SU-DHL-6 (cell line): ENCODE measurements at regions not wholly inside any gene's neighbourhood (a gene's known extent, or its start where the extent isn't known, plus 50 kb on each side); places are given as distances from the start of the nearest gene placed in this dataset.

Experiments
- H2AFZ ChIP-seq: fragments of 200-600 bp; sonication (generic); 2 replicates; pipeline ENCODE4 v1.6.1; 2014; ENCODE audit warnings: low read depth, mild to moderate bottlenecking, moderate library complexity, mixed read lengths, antibody characterized with exemption, low read length; ENCODE audit not compliant: severe bottlenecking
- H3F3A ChIP-seq: fragments of 200-600 bp; shearing (Covaris generic); 2 replicates; pipeline ENCODE4 v1.6.0; 2016; ENCODE audit warnings: antibody characterized with exemption, mild to moderate bottlenecking; ENCODE audit not compliant: insufficient read depth
- H3K27ac ChIP-seq: fragments of 200-600 bp; sonication (generic); 2 replicates; pipeline ENCODE4 v1.5.1; 2016; ENCODE audit warnings: low read depth, mild to moderate bottlenecking, low read length, moderate library complexity, mixed read lengths
- H3K27me3 ChIP-seq: fragments of 200-600 bp; sonication (generic), shearing (Covaris generic); 2 replicates; pipeline ENCODE4 v1.6.0; 2014; ENCODE audit warnings: mild to moderate bottlenecking, low read length
- H3K36me3 ChIP-seq: fragments of 200-600 bp; sonication (generic); 2 replicates; pipeline ENCODE4 v1.6.1; 2014; ENCODE audit warnings: mild to moderate bottlenecking, low read length, mixed read lengths
- H3K4me2 ChIP-seq: fragments of 300-600, 200-600 bp; shearing (Covaris generic), sonication (generic); 2 replicates; pipeline ENCODE4 v1.6.0; 2014; ENCODE audit warnings: low read length, low read depth, mild to moderate bottlenecking; ENCODE audit not compliant: poor library complexity, severe bottlenecking
- H3K4me3 ChIP-seq: fragments of 200-600 bp; sonication (generic); 2 replicates; pipeline ENCODE4 v1.5.1; 2014; ENCODE audit warnings: antibody characterized with exemption, low read length, mild to moderate bottlenecking, mixed read lengths; ENCODE audit not compliant: insufficient read depth, poor library complexity, severe bottlenecking
- H3K79me2 ChIP-seq: fragments of 200-600 bp; sonication (generic); 2 replicates; pipeline ENCODE4 v1.6.1; 2014; ENCODE audit warnings: mild to moderate bottlenecking, low read length, moderate library complexity; ENCODE audit not compliant: insufficient read depth
- H3K9ac ChIP-seq: fragments of 200-600 bp; sonication (generic); 2 replicates; pipeline ENCODE4 v1.7.0; 2014; ENCODE audit warnings: mild to moderate bottlenecking, low read length
- H3K9me2 ChIP-seq: fragments of 200-600 bp; sonication (generic); replicated peaks from 2 replicates; pipeline ENCODE4 v1.6.1; 2014; ENCODE audit warnings: low read length; ENCODE audit not compliant: insufficient read depth
- H3K9me3 ChIP-seq: fragments of 200-600 bp; sonication (generic); 2 replicates; pipeline ENCODE4 v1.6.1; 2014; ENCODE audit warnings: low read length, mixed read lengths; ENCODE audit not compliant: insufficient read depth
- H4K20me1 ChIP-seq: fragments of 200-600 bp; sonication (generic); 2 replicates; pipeline ENCODE4 v1.6.1; 2014; ENCODE audit warnings: low read depth, mild to moderate bottlenecking, antibody characterized with exemption, low read length, moderate library complexity, mixed read lengths
- CTCF ChIP-seq: fragments of 200-600 bp; sonication (generic); IDR thresholded peaks from one replicate; pipeline ENCODE4 v1.5.1; 2017; ENCODE audit warnings: antibody characterized with exemption, mild to moderate bottlenecking, low read length, moderate library complexity; ENCODE audit not compliant: insufficient read depth, poor library complexity, severe bottlenecking
- EZH2phosphoT487 ChIP-seq: fragments of 200-600 bp; sonication (generic), shearing (Covaris generic); conservative IDR thresholded peaks from 2 replicates; pipeline ENCODE4 v1.6.1; 2018; ENCODE audit warnings: mild to moderate bottlenecking, antibody characterized with exemption, low read length, moderate library complexity, mixed read lengths

- Histone ChIP-seq H3K36me3 (no peaks in the 10 kb centered on the region), H3F3A (no peaks in the 10 kb centered on the region), H3K27me3 (no peaks in the 10 kb centered on the region), H3K9me2 (no peaks in the 10 kb centered on the region), H2AFZ (no peak overlapping the region), H3K79me2 (no peaks in the 10 kb centered on the region), H3K4me2 (no peak overlapping the region), H3K9ac (no peak overlapping the region), H4K20me1 (no peaks in the 10 kb centered on the region), H3K9me3 (no peaks in the 10 kb centered on the region), H3K4me3 (no peak overlapping the region), H3K27ac (no peak overlapping the region)
- TF ChIP-seq EZH2phosphoT487 (no peak), CTCF (no peak)
These were observed 144.8 kb upstream of the CXorf66 start for GRCh38 chrX:140110081-140110650.

GRCh38 chrX:140104760-140105159 lies 139.4 kb upstream of the CXorf66 start:
- H3K9me2 ChIP-seq: no peaks in the 10 kb centered on the region
- H3K9me3 ChIP-seq: no peaks in the 10 kb centered on the region
- no peak overlapping the region for H3K27ac ChIP-seq
- no peaks in the 10 kb centered on the region for H3K36me3 ChIP-seq
- H3K4me3 ChIP-seq: no peak overlapping the region
- H2AFZ ChIP-seq: no peak overlapping the region
- H3K27me3 ChIP-seq: no peaks in the 10 kb centered on the region
- TF ChIP-seq EZH2phosphoT487 (no peak), CTCF (no peak)
- H3F3A ChIP-seq: no peaks in the 10 kb centered on the region
- no peak overlapping the region for H3K4me2 ChIP-seq
- H3K79me2 ChIP-seq: no peaks in the 10 kb centered on the region
- no peak overlapping the region for H3K9ac ChIP-seq
- H4K20me1 ChIP-seq: no peaks in the 10 kb centered on the region

- no peak overlapping the region for H2AFZ ChIP-seq
- H3K9ac ChIP-seq: no peak overlapping the region
- H4K20me1 ChIP-seq: no peaks in the 10 kb centered on the region
- no peak overlapping the region for H3K27ac ChIP-seq
- TF ChIP-seq CTCF (no peak), EZH2phosphoT487 (no peak)
- H3K27me3 ChIP-seq: no peaks in the 10 kb centered on the region
- H3F3A ChIP-seq: no peaks in the 10 kb centered on the region
- H3K36me3 ChIP-seq: no peaks in the 10 kb centered on the region
- H3K4me3 ChIP-seq: no peak overlapping the region
- no peaks in the 10 kb centered on the region for H3K9me2 ChIP-seq
- H3K79me2 ChIP-seq: no peaks in the 10 kb centered on the region
- no peak overlapping the region for H3K4me2 ChIP-seq
- no peaks in the 10 kb centered on the region for H3K9me3 ChIP-seq
These were observed 133.9 kb upstream of the CXorf66 start for GRCh38 chrX:140099221-140099620.
